K562 (cell line): ENCODE measurements at regions not wholly inside any gene's neighbourhood (a gene's known extent, or its start where the extent isn't known, plus 50 kb on each side); places are given as distances from the start of the nearest gene placed in this dataset.

ENCODE experiments used
- BRCA1 ChIP-seq, 2 experiments: fragments of 450-650 bp in 1 of 2; sonication (generic) in 1 of 2; formaldehyde crosslinking in 1 of 2; IDR thresholded peaks; 2 replicates each; pipeline versions ENCODE4 v1.5.0 to v1.6.1; 2017 to 2020; ENCODE audit warnings: mild to moderate bottlenecking in 1 of 2, missing genetic modification reagents in 1 of 2
- CTCF ChIP-seq, 3 experiments: IDR thresholded peaks in 2 of 3; conservative IDR thresholded peaks in 1 of 3; 2 replicates each; pipeline ENCODE4 v1.5.1; 2011 to 2012; ENCODE audit warnings: low read length in 3 of 3, mild to moderate bottlenecking in 3 of 3, control low read depth in 2 of 3, improper control_type of control experiment in 1 of 3, inconsistent platforms in 1 of 3, low read depth in 1 of 3, mixed read lengths in 1 of 3, moderate library complexity in 1 of 3; ENCODE audit not compliant: insufficient read depth in 2 of 3
- EP300 ChIP-seq: IDR thresholded peaks from 2 replicates; pipeline ENCODE4 v1.6.1; 2012; ENCODE audit warnings: low read length, improper control_type of control experiment
- FOXM1 ChIP-seq, 2 experiments: fragments of 450-650 bp in 1 of 2; sonication (generic) in 1 of 2; formaldehyde crosslinking in 1 of 2; IDR thresholded peaks; 2 replicates each; pipeline versions ENCODE4 v1.6.1 to v1.9.0; 2017 to 2022; ENCODE audit warnings: low read depth in 2 of 2, mild to moderate bottlenecking in 2 of 2, missing genetic modification reagents in 1 of 2, moderate library complexity in 1 of 2
- POLR2A ChIP-seq: fragments of 450-650 bp; conservative IDR thresholded peaks from 2 replicates; pipeline ENCODE4 v1.6.1; 2016
- SMARCB1 ChIP-seq: IDR thresholded peaks from 2 replicates; pipeline ENCODE4 v1.6.1; 2011; ENCODE audit warnings: improper control_type of control experiment, low read depth; ENCODE audit not compliant: insufficient read length
- TCF7 ChIP-seq: sonication (generic); IDR thresholded peaks from 2 replicates; pipeline ENCODE4 v1.6.1; 2016; ENCODE audit warnings: antibody characterized with exemption, borderline replicate concordance
- ZNF143 ChIP-seq: sonication (generic); formaldehyde crosslinking; IDR thresholded peaks from 2 replicates; pipeline ENCODE4 v1.9.0; 2022; ENCODE audit warnings: mild to moderate bottlenecking, missing genetic modification reagents
- ZNF75A ChIP-seq: fragments of 450-650 bp; formaldehyde crosslinking; IDR thresholded peaks from 2 replicates; pipeline ENCODE4 v1.4.0; 2020; ENCODE audit warnings: mild to moderate bottlenecking
- ZNF780A ChIP-seq: fragments of 250-450 bp; sonication (Bioruptor Pico); IDR thresholded peaks from 2 replicates; pipeline ENCODE4 v1.5.0; 2021; ENCODE audit warnings: mild to moderate bottlenecking
- TF ChIP-seq, protein P1 (sequence below): sonication (generic); formaldehyde crosslinking; IDR thresholded peaks from 2 replicates; pipeline ENCODE4 v1.8.1; 2023; ENCODE audit warnings: mild to moderate bottlenecking, missing genetic modification reagents
- TF ChIP-seq, protein P2 (sequence below), 2 experiments: IDR thresholded peaks; 2 replicates each; pipeline ENCODE4 v1.6.1; 2011; ENCODE audit warnings: borderline replicate concordance in 1 of 2, control low read depth in 1 of 2, low read depth in 1 of 2, low read length in 1 of 2, mild to moderate bottlenecking in 1 of 2, mixed read lengths in 1 of 2, moderate library complexity in 1 of 2; ENCODE audit not compliant: insufficient read depth in 1 of 2, insufficient read length in 1 of 2, poor library complexity in 1 of 2, severe bottlenecking in 1 of 2; ENCODE audit errors: extremely low read depth in 1 of 2

DNA sequence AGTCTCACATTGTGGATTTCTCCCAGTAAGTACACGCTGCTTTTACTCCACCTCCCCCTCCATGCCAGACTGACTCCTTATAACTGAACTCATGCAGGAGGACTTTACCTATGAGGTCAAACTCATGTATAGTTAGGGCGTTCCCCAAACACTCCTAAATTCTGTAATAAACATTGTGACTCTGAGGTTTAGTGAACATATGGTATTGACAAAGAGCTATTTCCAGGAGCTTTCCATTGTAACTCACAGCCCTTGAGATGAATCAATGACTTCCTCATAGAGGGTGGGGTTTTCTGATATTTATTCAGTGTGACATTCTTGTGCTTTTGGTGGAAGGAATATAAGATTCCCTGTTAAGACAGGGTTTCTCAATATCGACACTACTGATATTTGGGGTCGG, 337.4 kb upstream of the SLC14A2 start:
- TF ChIP-seq EP300 (no peak), CTCF (IDR thresholded peaks at IDR 0.05 in 2 of 3, conservative IDR thresholded peaks at IDR 0.05 in 1 of 3; ENCODE audit: insufficient read depth in 2 of 3, low read depth in 1 of 3, low read length in 3 of 3) (no peak), SMARCB1 (no peak), ZNF780A (CRISPR knock-in tag) (no peak), BRCA1 (IDR thresholded peaks at IDR 0.05) (no peak), BRCA1 (CRISPR knock-in tag; IDR thresholded peaks at IDR 0.05) (no peak), ZNF75A (CRISPR knock-in tag) (no peak), POLR2A (no peak), TCF7 (no peak), ZNF143 (CRISPR knock-in tag) (no peak), FOXM1 (IDR thresholded peaks at IDR 0.05; ENCODE audit: low read depth) (no peak), FOXM1 (CRISPR knock-in tag; IDR thresholded peaks at IDR 0.05; ENCODE audit: low read depth) (no peak)
- TF ChIP-seq, protein P1, sequence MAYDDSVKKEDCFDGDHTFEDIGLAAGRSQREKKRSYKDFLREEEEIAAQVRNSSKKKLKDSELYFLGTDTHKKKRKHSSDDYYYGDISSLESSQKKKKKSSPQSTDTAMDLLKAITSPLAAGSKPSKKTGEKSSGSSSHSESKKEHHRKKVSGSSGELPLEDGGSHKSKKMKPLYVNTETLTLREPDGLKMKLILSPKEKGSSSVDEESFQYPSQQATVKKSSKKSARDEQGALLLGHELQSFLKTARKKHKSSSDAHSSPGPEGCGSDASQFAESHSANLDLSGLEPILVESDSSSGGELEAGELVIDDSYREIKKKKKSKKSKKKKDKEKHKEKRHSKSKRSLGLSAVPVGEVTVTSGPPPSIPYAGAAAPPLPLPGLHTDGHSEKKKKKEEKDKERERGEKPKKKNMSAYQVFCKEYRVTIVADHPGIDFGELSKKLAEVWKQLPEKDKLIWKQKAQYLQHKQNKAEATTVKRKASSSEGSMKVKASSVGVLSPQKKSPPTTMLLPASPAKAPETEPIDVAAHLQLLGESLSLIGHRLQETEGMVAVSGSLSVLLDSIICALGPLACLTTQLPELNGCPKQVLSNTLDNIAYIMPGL (CRISPR knock-in tag) = no peak
- TF ChIP-seq, protein P2, sequence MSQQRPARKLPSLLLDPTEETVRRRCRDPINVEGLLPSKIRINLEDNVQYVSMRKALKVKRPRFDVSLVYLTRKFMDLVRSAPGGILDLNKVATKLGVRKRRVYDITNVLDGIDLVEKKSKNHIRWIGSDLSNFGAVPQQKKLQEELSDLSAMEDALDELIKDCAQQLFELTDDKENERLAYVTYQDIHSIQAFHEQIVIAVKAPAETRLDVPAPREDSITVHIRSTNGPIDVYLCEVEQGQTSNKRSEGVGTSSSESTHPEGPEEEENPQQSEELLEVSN (IDR thresholded peaks at IDR 0.05; ENCODE audit: borderline replicate concordance in 1 of 2, extremely low read depth in 1 of 2, insufficient read depth in 1 of 2, insufficient read length in 1 of 2, low read depth in 1 of 2, low read length in 1 of 2, poor library complexity in 1 of 2, severe bottlenecking in 1 of 2) = no peak
